ENCODE measurements at regions not wholly inside any gene's neighbourhood (a gene's known extent, or its start where the extent isn't known, plus 50 kb on each side); places are given as distances from the start of the nearest gene placed in this dataset.

DNA sequence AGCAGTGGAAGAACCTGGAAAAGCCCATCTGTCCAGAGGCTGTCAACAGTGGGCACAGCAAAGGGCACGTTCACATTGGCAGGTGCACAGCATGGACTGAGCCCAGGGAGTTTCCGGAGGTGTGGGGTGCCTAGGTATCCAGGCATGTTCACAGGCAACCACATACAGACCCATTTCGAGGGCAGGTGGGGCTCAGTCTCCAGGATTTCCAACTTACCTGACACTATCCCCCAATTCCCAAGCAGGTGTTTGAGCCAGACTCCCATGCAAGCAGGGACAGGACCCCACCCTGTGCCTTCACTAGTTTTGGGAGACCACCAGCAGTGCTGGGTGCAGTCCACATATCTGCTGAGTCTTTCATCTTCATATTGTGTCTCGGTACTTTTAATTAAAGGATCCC, 65.0 kb upstream of the IRF2BP2 start:
- TF ChIP-seq, protein P1, sequence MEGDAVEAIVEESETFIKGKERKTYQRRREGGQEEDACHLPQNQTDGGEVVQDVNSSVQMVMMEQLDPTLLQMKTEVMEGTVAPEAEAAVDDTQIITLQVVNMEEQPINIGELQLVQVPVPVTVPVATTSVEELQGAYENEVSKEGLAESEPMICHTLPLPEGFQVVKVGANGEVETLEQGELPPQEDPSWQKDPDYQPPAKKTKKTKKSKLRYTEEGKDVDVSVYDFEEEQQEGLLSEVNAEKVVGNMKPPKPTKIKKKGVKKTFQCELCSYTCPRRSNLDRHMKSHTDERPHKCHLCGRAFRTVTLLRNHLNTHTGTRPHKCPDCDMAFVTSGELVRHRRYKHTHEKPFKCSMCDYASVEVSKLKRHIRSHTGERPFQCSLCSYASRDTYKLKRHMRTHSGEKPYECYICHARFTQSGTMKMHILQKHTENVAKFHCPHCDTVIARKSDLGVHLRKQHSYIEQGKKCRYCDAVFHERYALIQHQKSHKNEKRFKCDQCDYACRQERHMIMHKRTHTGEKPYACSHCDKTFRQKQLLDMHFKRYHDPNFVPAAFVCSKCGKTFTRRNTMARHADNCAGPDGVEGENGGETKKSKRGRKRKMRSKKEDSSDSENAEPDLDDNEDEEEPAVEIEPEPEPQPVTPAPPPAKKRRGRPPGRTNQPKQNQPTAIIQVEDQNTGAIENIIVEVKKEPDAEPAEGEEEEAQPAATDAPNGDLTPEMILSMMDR (IDR thresholded peaks at IDR 0.05; ENCODE audit: insufficient read depth, low read depth, low read length): no peak
- no peak for TF ChIP-seq EZH2 (IDR thresholded peaks at IDR 0.05; ENCODE audit: insufficient read depth, low read length)

All from astrocyte (in vitro differentiated cells and primary cell).